Urothelium cell line (cell line): ENCODE measurements at regions not wholly inside any gene's neighbourhood (a gene's known extent, or its start where the extent isn't known, plus 50 kb on each side); places are given as distances from the start of the nearest gene placed in this dataset.
A peak's percentile ranks its signal among the peaks of the same experiment; 100 is the strongest.

Source experiments
- DNase-seq: peaks from one replicate; pipeline ENCODE4 v3.0.0; 2011; ENCODE audit warnings: low spot score, mixed read lengths
- FAIRE-seq: peaks from 2 replicates; lab custom pipeline; 2011; peaks lifted over from hg19 to GRCh38; lab: Jason Lieb, UNC

- no peak for FAIRE-seq
These were observed 407.3 kb downstream of the TMEM135 start for GRCh38 chr11:87444993-87445392.

GRCh38 chr11:87443707-87444106, 406.0 kb downstream of the TMEM135 start:
- no peak for FAIRE-seq

More at GRCh38 chr11:87444993-87445392, 407.3 kb downstream of the TMEM135 start:
- peak; percentile 32 for DNase-seq

GRCh38 chr11:87440076-87440770, 402.5 kb downstream of the TMEM135 start:
- FAIRE-seq, result no peak
- DNase-seq, result no peak

More at GRCh38 chr11:87443707-87444106, 406.0 kb downstream of the TMEM135 start:
- no peak for DNase-seq

GRCh38 chr11:87438416-87438815, 400.7 kb downstream of the TMEM135 start:
- no peak for DNase-seq
- no peak for FAIRE-seq

GRCh38 chr11:87437844-87438223, 400.1 kb downstream of the TMEM135 start:
- DNase-seq (peak; percentile 69), FAIRE-seq (no peak)

- DNase-seq, result no peak
- peak; percentile 58 for FAIRE-seq
These were observed 399.6 kb downstream of the TMEM135 start for GRCh38 chr11:87437133-87437843.

- FAIRE-seq (no peak), DNase-seq (no peak)
These were observed 394.3 kb downstream of the TMEM135 start for GRCh38 chr11:87432022-87432421.

- DNase-seq, result no peak
- no peak for FAIRE-seq
These were observed 393.7 kb downstream of the TMEM135 start for GRCh38 chr11:87431392-87431791.

- FAIRE-seq (no peak), DNase-seq (no peak)
These were observed 393.1 kb downstream of the TMEM135 start for GRCh38 chr11:87430821-87431220.

- DNase-seq, result no peak
- no peak for FAIRE-seq
These were observed 392.3 kb downstream of the TMEM135 start for GRCh38 chr11:87429996-87430395.

GRCh38 chr11:87428266-87428665, 390.5 kb downstream of the TMEM135 start:
- FAIRE-seq (no peak), DNase-seq (no peak)

- FAIRE-seq (no peak), DNase-seq (no peak)
These were observed 388.2 kb downstream of the TMEM135 start for GRCh38 chr11:87425943-87426342.

GRCh38 chr11:87425391-87425790, 387.7 kb downstream of the TMEM135 start:
- FAIRE-seq (no peak), DNase-seq (no peak)

GRCh38 chr11:87423161-87423560, 385.4 kb downstream of the TMEM135 start:
- DNase-seq, result no peak
- no peak for FAIRE-seq

GRCh38 chr11:87422566-87422965, 384.8 kb downstream of the TMEM135 start:
- no peak for FAIRE-seq

GRCh38 chr11:87421422-87421821, 383.7 kb downstream of the TMEM135 start:
- FAIRE-seq (peak; percentile 63), DNase-seq (peak; percentile 64)

More at GRCh38 chr11:87422566-87422965, 384.8 kb downstream of the TMEM135 start:
- no peak for DNase-seq

GRCh38 chr11:87417951-87418350, 380.2 kb downstream of the TMEM135 start:
- no peak for DNase-seq
- no peak for FAIRE-seq

GRCh38 chr11:87405843-87406242, 368.1 kb downstream of the TMEM135 start:
- DNase-seq, result no peak
- no peak for FAIRE-seq

GRCh38 chr11:87405356-87405755, 367.6 kb downstream of the TMEM135 start:
- FAIRE-seq, result no peak
- no peak for DNase-seq

- DNase-seq (no peak), FAIRE-seq (no peak)
These were observed 363.9 kb downstream of the TMEM135 start for GRCh38 chr11:87401653-87402052.

GRCh38 chr11:87399341-87399740, 361.6 kb downstream of the TMEM135 start:
- FAIRE-seq (no peak), DNase-seq (no peak)

- DNase-seq (no peak), FAIRE-seq (no peak)
These were observed 361.2 kb downstream of the TMEM135 start for GRCh38 chr11:87398931-87399330.
